ENCODE measurements at regions not wholly inside any gene's neighbourhood (a gene's known extent, or its start where the extent isn't known, plus 50 kb on each side); places are given as distances from the start of the nearest gene placed in this dataset.

DNA sequence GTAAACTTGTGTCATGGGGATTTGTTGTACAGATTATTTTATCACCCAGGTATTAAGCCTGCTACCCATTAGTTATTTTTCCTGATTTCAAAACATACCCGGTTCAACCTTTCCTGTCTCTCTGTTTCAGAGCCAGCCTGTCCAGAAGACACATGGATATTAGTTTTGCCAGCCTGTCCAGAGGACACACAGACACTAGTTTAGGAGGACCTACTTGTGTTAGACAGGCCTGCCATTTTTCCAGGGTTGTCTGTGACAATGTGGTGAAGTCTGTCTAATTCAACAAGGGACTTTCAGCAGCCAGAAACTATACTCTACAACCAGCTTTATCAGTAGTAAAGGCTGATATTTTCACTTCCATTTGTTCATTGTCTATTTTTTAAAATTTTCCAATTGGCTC lies 56.1 kb upstream of the DCC start:
- Histone ChIP-seq H3K27me3 (ENCODE audit: control insufficient read depth in 3 of 3, insufficient read depth in 3 of 3, low read length in 2 of 3) (peaks cover 0 to 2% (median 0%) of the 10 kb centered on the region in 3 donors), H3K4me3 (no peak overlapping the region), H3K27ac (ENCODE audit: low read depth in 1 of 2, low read length in 1 of 2) (no peak overlapping the region), H3K4me1 (ENCODE audit: control insufficient read depth in 5 of 5, insufficient read depth in 5 of 5, low read length in 5 of 5) (no peaks in the 10 kb centered on the region), H3K9me3 (ENCODE audit: control insufficient read depth in 4 of 4, insufficient read depth in 3 of 4, low read length in 3 of 4) (no peaks in the 10 kb centered on the region), H3K9ac (ENCODE audit: insufficient read depth in 1 of 2, low read length in 2 of 2) (no peak overlapping the region), H3K36me3 (ENCODE audit: control insufficient read depth in 4 of 4, insufficient read depth in 4 of 4, low read length in 4 of 4) (no peaks in the 10 kb centered on the region)
- TF ChIP-seq, protein P1, sequence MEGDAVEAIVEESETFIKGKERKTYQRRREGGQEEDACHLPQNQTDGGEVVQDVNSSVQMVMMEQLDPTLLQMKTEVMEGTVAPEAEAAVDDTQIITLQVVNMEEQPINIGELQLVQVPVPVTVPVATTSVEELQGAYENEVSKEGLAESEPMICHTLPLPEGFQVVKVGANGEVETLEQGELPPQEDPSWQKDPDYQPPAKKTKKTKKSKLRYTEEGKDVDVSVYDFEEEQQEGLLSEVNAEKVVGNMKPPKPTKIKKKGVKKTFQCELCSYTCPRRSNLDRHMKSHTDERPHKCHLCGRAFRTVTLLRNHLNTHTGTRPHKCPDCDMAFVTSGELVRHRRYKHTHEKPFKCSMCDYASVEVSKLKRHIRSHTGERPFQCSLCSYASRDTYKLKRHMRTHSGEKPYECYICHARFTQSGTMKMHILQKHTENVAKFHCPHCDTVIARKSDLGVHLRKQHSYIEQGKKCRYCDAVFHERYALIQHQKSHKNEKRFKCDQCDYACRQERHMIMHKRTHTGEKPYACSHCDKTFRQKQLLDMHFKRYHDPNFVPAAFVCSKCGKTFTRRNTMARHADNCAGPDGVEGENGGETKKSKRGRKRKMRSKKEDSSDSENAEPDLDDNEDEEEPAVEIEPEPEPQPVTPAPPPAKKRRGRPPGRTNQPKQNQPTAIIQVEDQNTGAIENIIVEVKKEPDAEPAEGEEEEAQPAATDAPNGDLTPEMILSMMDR (IDR thresholded peaks at IDR 0.05; ENCODE audit: control extremely low read depth, extremely low read depth), result no peak
- ATAC-seq (ENCODE audit: insufficient read depth, low FRiP score) (no peak), DNase-seq (no peak)
- WGBS, 2 donors, result 57 to 76% methylated on average over 1 of the region's 1 CpG

DNA sequence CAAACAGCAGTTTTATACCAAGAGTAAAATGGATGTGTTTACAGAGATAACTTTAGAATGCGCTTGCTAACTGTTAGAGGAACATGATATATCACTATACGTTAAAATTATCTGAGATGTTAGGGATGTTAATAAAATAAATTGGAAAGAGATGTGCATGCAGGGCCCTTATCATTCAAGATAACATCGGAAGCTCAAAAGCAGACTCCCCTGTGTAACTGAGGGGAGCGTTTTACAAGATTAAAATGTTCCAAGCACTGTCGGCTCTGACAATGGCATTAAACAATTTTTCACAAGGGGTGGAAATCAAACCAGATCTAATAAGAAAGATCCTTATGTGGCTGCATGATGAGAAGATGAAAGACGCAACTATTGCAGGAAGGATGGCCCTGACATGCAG lies 53.3 kb upstream of the DCC start:
- Histone ChIP-seq H3K4me1 (ENCODE audit: control insufficient read depth in 5 of 5, insufficient read depth in 5 of 5, low read length in 5 of 5) (no peaks in the 10 kb centered on the region), H3K4me3 (no peak overlapping the region), H3K27ac (ENCODE audit: low read depth in 1 of 2, low read length in 1 of 2) (no peak overlapping the region), H3K9ac (ENCODE audit: insufficient read depth in 1 of 2, low read length in 2 of 2) (no peak overlapping the region), H3K27me3 (ENCODE audit: control insufficient read depth in 3 of 3, insufficient read depth in 3 of 3, low read length in 2 of 3) (peaks cover 0 to 2% (median 0%) of the 10 kb centered on the region in 3 donors), H3K36me3 (ENCODE audit: control insufficient read depth in 4 of 4, insufficient read depth in 4 of 4, low read length in 4 of 4) (no peaks in the 10 kb centered on the region), H3K9me3 (ENCODE audit: control insufficient read depth in 4 of 4, insufficient read depth in 3 of 4, low read length in 3 of 4) (no peaks in the 10 kb centered on the region)
- 59 to 71% methylated on average over 6 of the region's 6 CpGs for WGBS, 2 donors
- TF ChIP-seq, protein P1 (IDR thresholded peaks at IDR 0.05; ENCODE audit: control extremely low read depth, extremely low read depth), result no peak
- DNase-seq, result no peak
- no peak for ATAC-seq (ENCODE audit: insufficient read depth, low FRiP score)

DNA sequence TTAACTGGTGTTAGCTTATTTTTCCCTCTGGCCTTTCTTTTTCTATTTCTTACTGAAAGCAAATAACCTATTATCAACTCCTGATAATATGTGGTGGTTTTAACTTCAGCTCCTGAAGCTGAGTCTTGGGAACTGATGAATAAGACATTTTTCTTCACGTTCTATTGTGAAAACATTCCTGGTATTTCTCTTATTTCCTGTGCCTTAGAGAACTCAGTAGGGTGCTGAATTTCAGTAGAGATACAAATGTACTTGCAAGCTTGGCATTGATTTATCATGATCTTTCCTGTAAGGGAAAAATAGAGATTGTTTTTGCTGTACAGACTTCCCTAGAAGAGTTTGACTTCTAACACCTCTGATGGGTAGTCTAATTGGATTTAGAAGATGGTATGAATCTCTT lies 52.8 kb upstream of the DCC start:
- Histone ChIP-seq H3K4me3 (no peak overlapping the region), H3K4me1 (ENCODE audit: control insufficient read depth in 5 of 5, insufficient read depth in 5 of 5, low read length in 5 of 5) (no peaks in the 10 kb centered on the region), H3K36me3 (ENCODE audit: control insufficient read depth in 4 of 4, insufficient read depth in 4 of 4, low read length in 4 of 4) (no peaks in the 10 kb centered on the region), H3K9ac (ENCODE audit: insufficient read depth in 1 of 2, low read length in 2 of 2) (no peak overlapping the region), H3K27ac (ENCODE audit: low read depth in 1 of 2, low read length in 1 of 2) (no peak overlapping the region), H3K27me3 (ENCODE audit: control insufficient read depth in 3 of 3, insufficient read depth in 3 of 3, low read length in 2 of 3) (peaks cover 0 to 2% (median 0%) of the 10 kb centered on the region in 3 donors), H3K9me3 (ENCODE audit: control insufficient read depth in 4 of 4, insufficient read depth in 3 of 4, low read length in 3 of 4) (no peaks in the 10 kb centered on the region)
- TF ChIP-seq, protein P1 (IDR thresholded peaks at IDR 0.05; ENCODE audit: control extremely low read depth, extremely low read depth), result no peak
- 5 to 15% methylated on average over 1 of the region's 1 CpG for WGBS, 2 donors
- ATAC-seq (ENCODE audit: insufficient read depth, low FRiP score) (no peak), DNase-seq (no peak)

DNA sequence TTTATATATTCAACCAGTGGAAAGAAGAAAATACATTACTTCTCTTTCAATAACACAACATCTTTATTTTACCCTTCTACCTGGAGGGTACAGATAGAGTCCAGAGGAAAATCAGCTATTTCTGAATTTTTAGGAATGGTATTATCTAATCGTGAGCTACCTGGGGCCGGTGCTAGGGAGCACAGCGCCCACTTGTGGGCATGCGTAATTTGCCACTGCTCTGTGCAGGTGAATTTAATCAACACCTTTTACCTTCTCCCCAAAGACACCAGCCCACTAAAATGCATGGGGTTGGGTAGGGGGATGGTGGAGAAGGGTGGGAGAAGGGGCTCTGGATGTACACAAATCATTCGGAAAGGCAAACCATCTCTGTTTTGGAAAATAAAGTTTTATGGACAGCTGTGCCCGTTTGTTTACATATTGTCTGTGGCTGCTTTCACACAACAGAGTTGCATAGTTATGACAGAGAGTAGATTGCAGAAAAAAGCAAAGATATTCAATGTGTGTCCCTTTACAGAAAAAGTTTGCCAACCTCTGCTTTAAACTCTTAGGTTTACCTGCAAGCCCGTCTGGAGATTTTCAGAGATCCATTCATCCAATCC lies 51.5 kb upstream of the DCC start:
- Histone ChIP-seq H3K4me3 (no peak overlapping the region), H3K4me1 (ENCODE audit: control insufficient read depth in 5 of 5, insufficient read depth in 5 of 5, low read length in 5 of 5) (no peaks in the 10 kb centered on the region), H3K9ac (ENCODE audit: insufficient read depth in 1 of 2, low read length in 2 of 2) (no peak overlapping the region), H3K9me3 (ENCODE audit: control insufficient read depth in 4 of 4, insufficient read depth in 3 of 4, low read length in 3 of 4) (no peaks in the 10 kb centered on the region), H3K36me3 (ENCODE audit: control insufficient read depth in 4 of 4, insufficient read depth in 4 of 4, low read length in 4 of 4) (no peaks in the 10 kb centered on the region), H3K27me3 (ENCODE audit: control insufficient read depth in 3 of 3, insufficient read depth in 3 of 3, low read length in 2 of 3) (peaks cover 0 to 2% (median 0%) of the 10 kb centered on the region in 3 donors), H3K27ac (ENCODE audit: low read depth in 1 of 2, low read length in 1 of 2) (no peak overlapping the region)
- DNase-seq (peak in 2 of 3 donors; percentile 3 to 13), ATAC-seq (ENCODE audit: insufficient read depth, low FRiP score) (no peak)
- TF ChIP-seq, protein P1 (IDR thresholded peaks at IDR 0.05; ENCODE audit: control extremely low read depth, extremely low read depth), result no peak
- 37% methylated on average over 7 of the region's 7 CpGs for WGBS, 2 donors

Measured in lung (tissue), 11 donors.